Endothelial cell of umbilical vein (primary cell): ENCODE measurements at regions not wholly inside any gene's neighbourhood (a gene's known extent, or its start where the extent isn't known, plus 50 kb on each side); places are given as distances from the start of the nearest gene placed in this dataset.

Experiments used
- BruUV-seq: library from RNA; stranded (reverse); fragments of 400-500 nt; replicated peaks from 2 replicates; lab custom pipeline; 2021; lab: Mats Ljungman, UMichigan
- CTCF ChIA-PET: fragments of 300-600, 350-600 bp; sonication (Branson Sonifier 250); formaldehyde crosslinking; loops from one replicate; lab custom pipeline; 2021; ENCODE audit warnings: antibody characterized with exemption, inconsistent platforms; lab: Charles Lee
- POLR2A ChIA-PET: fragments of 300-600, 350-600 bp; sonication (Branson Sonifier 250); formaldehyde crosslinking; loops from one replicate; lab custom pipeline; 2021; ENCODE audit warnings: antibody characterized with exemption, inconsistent platforms; lab: Charles Lee
- DNase-seq: peaks from one replicate; pipeline ENCODE4 v3.0.0-alpha.2; 2011; ENCODE audit warnings: low read depth, low spot score
- FAIRE-seq: peaks from 2 replicates; lab custom pipeline; 2011; peaks lifted over from hg19 to GRCh38; lab: Jason Lieb, UNC
- H2AFZ ChIP-seq: 2 replicates; pipeline ENCODE4 v1.6.0; 2012; ENCODE audit warnings: low read depth, low read length, control low read depth, inconsistent platforms
- H3K27ac ChIP-seq: 2 replicates; pipeline ENCODE4 v1.5.1; 2011; ENCODE audit warnings: low read depth, mild to moderate bottlenecking, control low read depth, low read length, moderate library complexity; ENCODE audit not compliant: insufficient read depth
- H3K27me3 ChIP-seq, 2 experiments: 2 replicates each; pipeline versions ENCODE4 v1.6.0 to v1.6.1; 2011; ENCODE audit warnings: low read length in 2 of 2, mixed read lengths in 1 of 2; ENCODE audit not compliant: control insufficient read depth in 2 of 2, insufficient read depth in 2 of 2
- H3K36me3 ChIP-seq, 2 experiments: 2 replicates in 1 of 2; 3 replicates in 1 of 2; pipeline ENCODE4 v1.5.1; 2011; ENCODE audit warnings: low read length in 2 of 2, mild to moderate bottlenecking in 1 of 2, moderate library complexity in 1 of 2; ENCODE audit not compliant: control insufficient read depth in 2 of 2, insufficient read depth in 2 of 2; ENCODE audit errors: extremely low read depth in 1 of 2
- H3K4me1 ChIP-seq: 3 replicates; pipeline ENCODE4 v1.5.1; 2011; ENCODE audit warnings: mild to moderate bottlenecking, low read length; ENCODE audit not compliant: control insufficient read depth, insufficient read depth; ENCODE audit errors: extremely low read depth
- H3K4me2 ChIP-seq: 2 replicates; pipeline ENCODE4 v1.6.1; 2011; ENCODE audit warnings: low read length, control low read depth, mixed read lengths; ENCODE audit not compliant: insufficient read depth
- H3K4me3 ChIP-seq, 3 experiments: fragments of 200-600 bp in 1 of 3; sonication (generic), shearing (Covaris generic) in 1 of 3; replicated peaks in 1 of 3; 2 replicates each; pipeline ENCODE4 v1.5.1; 2011 to 2016; ENCODE audit warnings: control low read depth in 3 of 3, low read length in 3 of 3, mild to moderate bottlenecking in 2 of 3, inconsistent platforms in 1 of 3, low read depth in 1 of 3, moderate library complexity in 1 of 3; ENCODE audit not compliant: insufficient read depth in 1 of 3
- H3K79me2 ChIP-seq: 2 replicates; pipeline ENCODE4 v1.6.0; 2012; ENCODE audit warnings: low read length, inconsistent platforms; ENCODE audit not compliant: control insufficient read depth, insufficient read depth
- H3K9ac ChIP-seq: replicated peaks from 2 replicates; pipeline ENCODE3; 2011; ENCODE audit warnings: low read length, control low read depth; ENCODE audit not compliant: insufficient read depth; ENCODE audit errors: extremely low read depth
- H3K9me1 ChIP-seq: replicated peaks from 3 replicates; pipeline ENCODE4 v1.6.0; 2011; ENCODE audit warnings: mild to moderate bottlenecking, low read length; ENCODE audit not compliant: control insufficient read depth, insufficient read depth; ENCODE audit errors: extremely low read depth
- H3K9me3 ChIP-seq: replicated peaks from 2 replicates; pipeline ENCODE4 v1.5.1; 2012; ENCODE audit warnings: low read length, inconsistent platforms; ENCODE audit not compliant: control insufficient read depth, insufficient read depth
- H4K20me1 ChIP-seq: replicated peaks from 2 replicates; pipeline ENCODE3; 2011; ENCODE audit warnings: mild to moderate bottlenecking, low read length; ENCODE audit not compliant: control insufficient read depth, insufficient read depth; ENCODE audit errors: extremely low read depth
- EZH2 ChIP-seq: IDR thresholded peaks from 2 replicates; pipeline ENCODE4 v1.6.1; 2012; ENCODE audit warnings: borderline replicate concordance, low read depth, mild to moderate bottlenecking, moderate library complexity, low read length, inconsistent platforms; ENCODE audit not compliant: severe bottlenecking
- FOS ChIP-seq: IDR thresholded peaks from 2 replicates; pipeline ENCODE4 v1.6.1; 2011; ENCODE audit warnings: mild to moderate bottlenecking, low read length, moderate library complexity, borderline replicate concordance; ENCODE audit not compliant: insufficient read depth
- GATA2 ChIP-seq: IDR thresholded peaks from 2 replicates; pipeline ENCODE4 v1.7.0; 2011; ENCODE audit warnings: low read depth, mild to moderate bottlenecking, moderate library complexity, mixed read lengths, low read length; ENCODE audit not compliant: insufficient read length, insufficient read depth
- JUN ChIP-seq: IDR thresholded peaks from 2 replicates; pipeline ENCODE4 v1.6.1; 2011; ENCODE audit warnings: borderline replicate concordance, low read depth; ENCODE audit not compliant: insufficient read length, insufficient read depth
- MYC ChIP-seq: IDR thresholded peaks from one replicate; pipeline ENCODE4 v1.6.1; 2011; ENCODE audit warnings: mild to moderate bottlenecking, low read depth, low read length
- POLR2A ChIP-seq: IDR thresholded peaks from 2 replicates; pipeline ENCODE4 v1.6.1; 2012; ENCODE audit warnings: low read depth, mild to moderate bottlenecking, control low read depth, low read length
- POLR2AphosphoS5 ChIP-seq: IDR thresholded peaks from 2 replicates; pipeline ENCODE4 v1.6.1; 2012; ENCODE audit warnings: low read depth, mild to moderate bottlenecking, control low read depth, low read length, moderate library complexity; ENCODE audit not compliant: insufficient read depth
- dilution Hi-C: fragments of 300-500 bp; cut with MboI; formaldehyde crosslinking; loops from one replicate; pipeline ENCODE4 v1.15.0; 2019; ENCODE audit warnings: low sequenced_read_pairs; ENCODE audit not compliant: extremely low pct_ligation_motif_present
- intact Hi-C: fragments of 100-400 bp; cut with micrococcal nuclease; formaldehyde crosslinking; loops from one replicate; pipeline ENCODE4 v1.10.0; 2022
- TF ChIP-seq, protein P1 (sequence below): IDR thresholded peaks from 2 replicates; pipeline ENCODE4 v1.6.1; 2011; ENCODE audit not compliant: insufficient read depth, insufficient read length
- TF ChIP-seq, protein P2 (sequence below), 2 donors: IDR thresholded peaks; 1 replicate in 1 of 2; 2 replicates in 1 of 2; pipeline ENCODE4 v1.5.1; 2011; ENCODE audit warnings: low read length in 2 of 2, mild to moderate bottlenecking in 2 of 2, moderate library complexity in 2 of 2, control low read depth in 1 of 2, inconsistent platforms in 1 of 2, low read depth in 1 of 2; ENCODE audit not compliant: insufficient read depth in 1 of 2; ENCODE audit errors: extremely low read depth in 1 of 2

DNA sequence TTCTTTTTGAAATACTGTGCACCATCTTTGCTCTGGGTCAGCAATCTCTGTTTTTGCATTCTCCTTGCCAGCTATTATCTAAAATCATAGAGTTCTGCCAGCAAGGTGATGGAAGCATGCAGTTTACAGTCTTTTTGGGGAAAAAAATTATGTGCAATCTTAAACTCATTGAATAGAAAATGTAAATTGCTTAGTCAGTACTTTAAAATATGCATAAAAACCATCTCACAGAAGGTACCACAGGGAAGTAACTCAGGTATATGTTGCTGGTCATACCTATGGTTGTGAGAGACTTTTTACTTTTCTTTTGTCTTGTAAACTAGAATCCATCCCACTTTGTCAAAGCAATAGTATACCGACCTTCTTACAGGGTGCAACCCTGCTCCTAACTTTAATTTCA lies 469.8 kb upstream of the ANO3 start:
- no peak for TF ChIP-seq JUN
- TF ChIP-seq EZH2 = no peak
- TF ChIP-seq, protein P1, sequence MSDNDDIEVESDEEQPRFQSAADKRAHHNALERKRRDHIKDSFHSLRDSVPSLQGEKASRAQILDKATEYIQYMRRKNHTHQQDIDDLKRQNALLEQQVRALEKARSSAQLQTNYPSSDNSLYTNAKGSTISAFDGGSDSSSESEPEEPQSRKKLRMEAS = no peak
- no peak for TF ChIP-seq POLR2AphosphoS5
- TF ChIP-seq, protein P2, sequence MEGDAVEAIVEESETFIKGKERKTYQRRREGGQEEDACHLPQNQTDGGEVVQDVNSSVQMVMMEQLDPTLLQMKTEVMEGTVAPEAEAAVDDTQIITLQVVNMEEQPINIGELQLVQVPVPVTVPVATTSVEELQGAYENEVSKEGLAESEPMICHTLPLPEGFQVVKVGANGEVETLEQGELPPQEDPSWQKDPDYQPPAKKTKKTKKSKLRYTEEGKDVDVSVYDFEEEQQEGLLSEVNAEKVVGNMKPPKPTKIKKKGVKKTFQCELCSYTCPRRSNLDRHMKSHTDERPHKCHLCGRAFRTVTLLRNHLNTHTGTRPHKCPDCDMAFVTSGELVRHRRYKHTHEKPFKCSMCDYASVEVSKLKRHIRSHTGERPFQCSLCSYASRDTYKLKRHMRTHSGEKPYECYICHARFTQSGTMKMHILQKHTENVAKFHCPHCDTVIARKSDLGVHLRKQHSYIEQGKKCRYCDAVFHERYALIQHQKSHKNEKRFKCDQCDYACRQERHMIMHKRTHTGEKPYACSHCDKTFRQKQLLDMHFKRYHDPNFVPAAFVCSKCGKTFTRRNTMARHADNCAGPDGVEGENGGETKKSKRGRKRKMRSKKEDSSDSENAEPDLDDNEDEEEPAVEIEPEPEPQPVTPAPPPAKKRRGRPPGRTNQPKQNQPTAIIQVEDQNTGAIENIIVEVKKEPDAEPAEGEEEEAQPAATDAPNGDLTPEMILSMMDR (IDR thresholded peaks at IDR 0.05; ENCODE audit: extremely low read depth in 1 of 2, insufficient read depth in 1 of 2, low read depth in 1 of 2, low read length in 2 of 2) = no peak
- no peak for TF ChIP-seq FOS
- no peak for TF ChIP-seq GATA2
- no peak for TF ChIP-seq POLR2A
- TF ChIP-seq MYC = no peak
- no peaks in the 10 kb centered on the region for H3K79me2 ChIP-seq
- H3K27me3 ChIP-seq = no peaks in the 10 kb centered on the region
- H3K9me1 ChIP-seq = no peaks in the 10 kb centered on the region
- no peaks in the 10 kb centered on the region for H3K9me3 ChIP-seq
- no peak overlapping the region for H3K4me3 ChIP-seq
- H3K4me1 ChIP-seq = peaks cover 2% of the 10 kb centered on the region
- dilution Hi-C loops = no loop called here
- H3K36me3 ChIP-seq = no peaks in the 10 kb centered on the region
- no peak overlapping the region for H3K9ac ChIP-seq
- ChIA-PET CTCF (interaction anchor here (1.1 kb wide), 1 partner anchor 413 kb away, joined by 3 read pairs; no protein-coding TSS in a partner anchor), POLR2A (no interaction called here)
- H2AFZ ChIP-seq = no peak overlapping the region
- H3K27ac ChIP-seq = no peak overlapping the region
- H4K20me1 ChIP-seq = no peaks in the 10 kb centered on the region
- no peak for FAIRE-seq
- no peak overlapping the region for H3K4me2 ChIP-seq
- intact Hi-C loops = no loop called here
- DNase-seq = no peak
- BruUV-seq = no TSS peak
